C1 segment of cervical spinal cord (tissue), 14 donors: ENCODE measurements at regions not wholly inside any gene's neighbourhood (a gene's known extent, or its start where the extent isn't known, plus 50 kb on each side); places are given as distances from the start of the nearest gene placed in this dataset.

ENCODE experiments used
- DNase-seq, 14 donors: peaks; one replicate each; lab custom pipeline; 2025; lab: John Stamatoyannopoulos, UW

DNA sequence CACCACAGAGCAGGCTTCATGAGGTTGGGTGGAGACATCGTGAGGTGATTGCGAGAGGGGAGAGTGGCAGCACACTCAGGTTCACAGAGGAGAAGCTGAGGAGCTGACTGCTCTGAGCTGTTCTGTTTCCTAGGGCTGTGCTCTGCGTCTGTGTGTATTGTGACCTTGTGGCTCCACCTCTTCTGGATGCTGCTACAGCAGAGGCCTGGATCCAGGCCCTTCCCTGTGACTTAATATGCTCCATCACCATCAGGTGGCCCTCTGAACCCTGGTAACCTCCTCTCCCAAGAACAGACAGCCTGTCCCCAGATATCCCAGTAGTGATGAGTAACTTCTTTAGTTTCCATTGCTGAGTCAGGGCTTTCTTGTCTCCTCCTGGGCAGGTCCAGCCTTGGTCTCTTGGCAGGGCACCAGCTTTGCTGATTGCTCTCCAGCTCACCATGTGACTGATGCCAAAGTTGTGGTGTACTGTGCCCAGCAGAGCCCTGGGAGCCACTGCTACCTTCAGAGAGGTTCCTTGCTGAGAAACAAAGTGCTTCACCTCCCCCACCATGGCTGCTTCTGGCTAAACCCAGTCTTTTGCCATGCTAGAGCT is 212.8 kb upstream of the CHD1 start:
- DNase-seq, result no peak

DNA sequence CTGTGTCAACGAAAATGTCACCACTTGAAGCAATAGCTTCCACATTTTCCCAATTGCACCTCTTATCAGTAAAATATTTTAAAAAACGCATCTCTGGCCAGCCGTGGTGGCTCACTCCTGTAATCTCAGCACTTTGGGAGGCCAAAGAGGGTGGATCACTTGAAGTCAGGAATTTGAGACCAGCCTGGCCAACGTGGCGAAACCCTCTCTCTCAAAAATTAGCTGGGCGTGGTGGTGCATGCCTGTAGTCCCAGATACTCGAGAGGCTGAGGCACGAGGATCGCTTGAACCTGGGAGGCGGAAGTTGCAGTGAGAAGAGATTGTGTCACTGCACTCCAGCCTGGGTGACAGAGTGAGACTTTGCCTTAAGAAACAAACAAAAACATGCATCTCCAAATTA is 210.1 kb upstream of the CHD1 start:
- DNase-seq, result no peak

DNA sequence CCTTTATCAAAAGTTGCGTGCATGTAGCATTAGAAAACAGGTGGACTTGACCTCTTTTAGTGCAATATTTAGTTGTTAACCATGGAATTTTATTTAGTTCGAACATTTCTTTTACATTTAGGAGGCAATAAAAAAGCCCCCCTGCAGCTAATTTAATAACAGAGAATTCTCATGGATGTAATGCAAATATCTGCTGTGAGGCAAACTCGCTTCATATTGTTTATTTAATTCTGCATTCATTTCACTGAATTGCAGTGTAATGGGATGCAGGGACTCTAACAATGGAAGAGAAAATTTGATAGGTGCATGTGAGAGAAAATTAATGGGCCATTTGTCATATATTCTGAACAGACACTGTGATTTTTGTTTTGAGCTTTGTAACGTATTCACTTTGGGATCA is 205.1 kb upstream of the CHD1 start:
- no peak for DNase-seq

DNA sequence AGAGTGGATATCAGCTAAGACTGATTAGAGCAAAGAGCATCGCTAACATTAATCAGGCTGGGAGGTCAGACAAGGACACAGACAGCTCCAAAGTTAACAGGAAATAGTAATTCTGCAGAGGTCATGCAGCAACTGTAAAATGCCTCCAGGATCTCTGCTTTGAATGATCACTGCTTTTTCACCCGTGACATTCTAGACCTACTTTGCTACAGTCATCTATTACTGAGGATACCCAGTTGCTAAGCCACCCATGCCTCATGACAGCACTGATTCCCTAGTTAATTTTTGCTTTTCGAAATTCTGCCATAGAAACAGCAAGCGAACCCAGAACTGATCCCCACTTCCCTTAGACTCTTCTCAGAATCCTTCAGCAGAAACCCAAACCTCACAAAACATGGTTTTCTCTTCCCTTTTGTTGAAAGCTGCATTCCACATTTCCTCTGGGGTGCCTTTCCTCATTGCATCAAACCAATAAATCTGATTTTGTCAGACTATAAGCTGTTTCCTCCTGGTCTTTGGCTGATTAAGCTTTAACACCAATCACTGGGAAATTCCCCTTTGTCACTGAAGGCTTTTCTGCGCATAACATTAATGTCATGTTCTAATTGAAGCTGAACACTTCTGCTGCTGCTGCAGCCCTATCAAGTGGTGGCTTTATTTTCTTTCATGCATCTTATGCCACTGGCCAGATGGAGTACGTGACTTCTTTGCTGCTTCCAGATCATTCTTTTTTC is 201.1 kb upstream of the CHD1 start:
- no peak for DNase-seq

DNA sequence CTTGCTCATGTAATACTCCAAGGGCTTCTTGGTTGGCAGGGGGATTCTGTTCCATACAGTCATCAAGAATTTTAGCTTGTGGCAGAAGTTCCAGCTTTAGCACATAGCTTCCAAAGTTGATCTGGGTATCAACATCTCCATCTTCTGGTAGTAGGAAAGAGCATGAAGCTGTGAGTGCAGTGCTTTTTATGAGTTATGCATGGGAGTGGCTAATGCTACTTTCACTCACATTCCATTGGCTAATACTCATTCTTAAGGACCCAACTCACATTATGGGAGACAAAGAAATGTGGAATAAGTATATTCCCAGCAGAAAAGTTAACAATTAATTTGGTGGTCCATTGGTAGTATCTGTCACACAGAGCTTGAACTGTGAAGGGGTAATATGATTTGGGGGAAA is 194.2 kb upstream of the CHD1 start:
- no peak for DNase-seq

DNA sequence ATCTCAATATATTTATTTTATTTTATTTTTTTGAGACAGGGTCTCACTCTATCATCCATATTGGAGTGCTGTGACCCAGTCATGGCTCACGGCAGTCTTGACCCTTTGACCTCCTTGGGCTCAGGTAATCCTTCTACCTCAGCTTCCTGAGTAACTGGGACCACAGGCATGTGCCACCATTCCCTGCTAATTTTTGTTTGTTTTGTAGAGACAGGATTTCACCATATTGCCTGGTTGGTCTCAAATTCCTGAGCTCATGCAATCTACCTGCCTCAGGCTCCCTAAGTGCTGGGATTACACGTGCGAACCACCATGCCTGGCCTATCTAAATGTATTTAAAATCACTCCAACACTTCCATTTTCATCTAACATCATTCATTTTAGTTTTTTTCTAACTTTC is 190.5 kb upstream of the CHD1 start:
- DNase-seq, result no peak

DNA sequence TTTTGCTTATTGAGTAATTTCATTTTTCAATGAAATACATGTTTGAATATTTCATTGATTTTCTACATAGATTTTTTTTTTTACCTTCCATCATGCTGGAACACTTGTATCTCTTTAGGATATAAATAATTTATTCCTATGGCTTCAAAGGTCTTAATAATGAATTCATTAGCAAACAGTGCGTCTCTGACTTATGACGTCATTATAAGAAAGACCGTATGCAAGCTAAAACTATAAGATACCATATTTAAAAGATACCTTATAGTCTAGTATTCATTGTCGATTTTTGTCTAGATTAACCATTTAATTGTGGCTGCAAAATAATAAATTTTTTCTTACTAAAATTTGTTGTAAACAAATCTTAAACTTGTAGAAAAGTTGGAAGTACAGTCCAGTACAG is 187.7 kb upstream of the CHD1 start:
- no peak for DNase-seq

DNA sequence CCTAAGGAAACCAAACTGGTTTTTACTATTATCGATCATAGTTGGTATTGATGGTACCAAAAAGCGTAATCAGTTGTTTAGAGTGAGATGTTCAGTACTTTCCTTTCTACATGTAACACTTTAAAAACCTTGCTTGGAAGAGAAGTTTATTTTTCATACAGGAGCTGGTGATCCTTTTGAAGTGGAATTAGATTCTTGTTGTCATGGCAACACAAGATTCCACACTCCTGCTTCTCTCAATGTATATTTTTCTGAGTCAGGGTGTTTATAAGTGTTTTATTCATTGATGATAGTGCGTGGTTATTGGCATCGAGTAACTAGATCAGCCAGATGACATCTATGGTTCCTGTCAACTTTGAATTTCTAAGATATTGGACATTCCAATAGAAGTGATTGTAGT is 181.1 kb upstream of the CHD1 start:
- DNase-seq, result no peak

DNA sequence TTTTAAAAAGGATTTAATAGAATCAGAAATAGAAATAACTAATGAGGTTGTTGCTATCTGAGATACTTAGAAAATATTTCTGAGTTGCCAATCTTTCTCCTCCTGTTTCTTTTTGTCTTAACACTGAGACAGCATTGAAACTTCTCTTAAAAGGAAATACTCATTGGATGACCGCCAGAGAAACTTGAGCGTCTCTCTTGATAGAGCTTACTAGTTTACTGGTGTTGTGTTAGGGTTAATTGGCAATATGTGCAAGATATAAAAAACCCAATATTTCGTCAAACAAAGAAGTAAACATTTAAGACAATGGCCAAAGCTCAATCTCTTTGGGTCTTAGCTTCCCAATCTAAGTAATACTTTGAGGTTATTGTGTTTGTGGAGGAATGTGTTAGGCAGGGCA is 176.4 kb upstream of the CHD1 start:
- no peak for DNase-seq

DNA sequence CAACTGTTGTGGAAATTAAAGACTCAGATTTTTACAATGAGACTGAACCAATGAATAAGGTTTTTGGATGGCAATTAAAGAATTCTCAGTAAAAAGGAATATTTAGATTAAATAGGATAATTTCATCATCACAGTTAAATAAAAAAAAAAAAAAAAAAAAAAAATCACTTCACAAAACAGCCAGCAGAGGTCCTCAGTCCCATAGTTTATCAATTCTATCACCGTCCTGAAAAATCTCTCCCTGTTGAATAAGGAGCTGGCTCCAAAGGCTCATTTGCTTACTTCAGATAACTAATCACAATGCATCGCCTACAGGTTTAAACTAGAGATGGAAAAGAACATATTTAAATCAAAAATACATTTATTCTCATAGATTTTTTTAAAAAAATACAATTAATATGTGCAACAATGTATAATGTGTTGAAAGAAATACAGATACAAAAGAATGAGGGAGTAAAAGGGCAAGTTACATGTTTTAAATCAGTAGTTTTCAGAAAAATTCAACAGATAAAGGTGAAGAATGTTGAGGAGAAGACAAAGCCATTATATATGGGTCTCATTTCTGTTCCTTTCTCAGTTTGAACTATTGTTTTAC is 175.8 kb upstream of the CHD1 start:
- DNase-seq, result no peak

DNA sequence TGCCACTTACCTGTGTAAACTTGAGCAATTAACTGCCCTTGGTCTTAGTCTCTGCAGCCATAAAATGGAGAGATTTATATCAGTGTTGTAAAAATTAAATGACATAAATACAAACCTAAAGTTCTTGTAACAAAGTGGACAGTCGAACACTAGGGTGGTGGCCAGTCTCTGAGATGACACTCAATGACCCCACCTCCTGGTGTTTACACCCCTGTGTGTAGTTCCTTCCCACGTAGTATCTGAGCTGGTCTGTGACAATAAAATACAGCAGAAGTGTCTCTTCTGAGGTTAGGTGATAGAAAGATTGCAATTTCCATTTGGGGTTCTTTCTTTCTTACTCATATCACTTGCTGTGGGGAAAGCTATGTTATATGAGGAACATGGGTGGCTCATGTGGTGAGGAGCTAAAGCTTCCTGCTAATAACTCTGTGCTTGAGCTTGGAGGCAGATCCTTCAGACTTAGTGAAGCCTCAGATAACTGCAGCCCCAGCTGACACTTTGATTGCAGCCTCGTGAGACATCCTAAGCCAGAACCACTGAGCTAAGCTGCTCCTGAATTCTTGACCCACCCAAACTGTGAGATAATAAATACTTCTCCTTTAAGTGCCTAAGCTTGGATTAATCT is 173.4 kb upstream of the CHD1 start:
- DNase-seq, result no peak

DNA sequence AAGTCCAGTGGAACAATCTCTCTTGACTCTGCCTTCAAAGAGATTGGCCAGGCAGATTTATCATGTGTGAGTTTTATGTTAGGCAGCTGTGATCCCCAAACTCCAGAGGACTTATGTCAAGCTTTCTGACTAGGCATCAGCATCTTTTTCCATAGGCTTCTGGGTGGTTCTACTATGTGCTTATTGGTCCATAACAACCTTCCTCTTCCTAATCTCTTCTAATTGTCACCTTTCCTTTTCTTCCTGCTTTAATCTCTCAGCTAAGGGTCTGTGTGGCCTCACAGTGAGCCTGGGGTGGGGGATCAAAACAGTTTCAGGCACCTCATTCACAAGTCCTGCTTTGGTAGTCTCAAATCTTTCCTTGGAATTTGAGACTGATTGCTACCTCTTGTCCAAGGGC is 170.9 kb upstream of the CHD1 start:
- no peak for DNase-seq

DNA sequence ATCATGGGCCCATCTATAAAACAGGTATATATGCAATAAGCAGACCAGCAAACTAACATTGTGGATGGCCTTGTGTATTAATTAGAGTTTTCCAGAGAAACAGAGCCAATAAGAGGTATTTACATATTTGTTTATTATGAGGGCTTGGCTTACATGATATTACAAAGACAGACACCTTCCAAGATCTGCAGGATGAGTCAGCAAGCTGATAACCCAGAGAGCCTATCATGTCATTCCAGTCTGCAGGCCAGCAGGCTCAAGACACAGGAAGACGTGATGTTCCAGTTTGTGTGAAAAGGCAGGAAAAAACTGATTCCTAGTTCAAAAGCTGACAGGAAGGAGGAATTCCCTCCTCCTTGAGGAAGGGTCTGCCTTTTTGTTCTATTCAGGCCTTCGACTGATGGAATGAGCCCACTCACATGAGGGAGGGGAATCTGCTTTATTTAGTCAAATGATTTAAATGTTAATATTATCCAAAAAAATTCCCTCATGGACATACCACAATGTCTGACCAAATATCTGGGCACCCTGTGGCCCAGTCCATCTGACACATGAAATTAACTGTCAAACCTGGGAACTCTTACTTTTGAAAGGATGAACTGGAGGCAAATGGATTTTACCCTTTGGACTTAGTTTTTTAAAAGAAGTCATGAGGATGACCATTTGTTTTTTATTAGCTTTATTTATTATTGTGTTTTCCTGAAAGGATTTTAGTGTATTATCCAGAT is 161.2 kb upstream of the CHD1 start:
- DNase-seq, result no peak

DNA sequence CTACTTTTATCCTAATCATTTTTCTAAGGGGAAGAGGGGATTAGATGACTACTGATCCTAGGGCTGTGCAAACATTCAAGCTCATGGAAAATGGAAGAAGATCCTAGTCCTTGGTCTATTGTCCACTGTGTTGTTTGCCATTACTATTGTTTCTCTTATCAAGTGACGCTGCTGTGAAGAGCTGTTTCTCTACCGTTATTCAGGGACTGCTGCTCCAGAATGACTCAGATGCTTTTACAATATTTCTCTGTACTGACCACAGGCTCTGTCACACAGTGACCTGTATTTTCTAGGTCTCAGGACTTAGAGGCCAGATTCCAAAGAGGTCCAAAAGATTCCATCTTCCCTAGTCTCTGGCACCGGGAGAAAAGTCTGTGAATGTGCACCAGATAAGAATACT is 159.5 kb upstream of the CHD1 start:
- no peak for DNase-seq

DNA sequence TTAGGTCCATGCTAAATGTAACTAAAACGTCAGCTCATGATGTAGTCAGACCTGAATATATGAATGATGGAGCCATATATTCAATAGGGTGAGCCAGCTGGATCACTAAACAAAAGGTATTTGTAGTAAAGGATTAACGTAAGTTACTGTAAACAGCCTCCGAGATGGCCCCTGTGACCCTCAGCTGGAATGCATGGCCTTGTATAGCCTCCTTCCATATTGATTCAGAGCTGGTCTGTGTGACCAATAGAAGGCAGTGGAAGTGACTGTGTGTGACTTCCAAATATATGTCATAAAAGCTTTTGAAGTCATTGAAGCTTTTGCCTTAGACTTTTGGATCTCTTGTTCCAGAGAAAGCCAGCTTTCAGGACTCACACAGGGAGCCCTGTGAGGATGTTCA is 154.4 kb upstream of the CHD1 start:
- no peak for DNase-seq

DNA sequence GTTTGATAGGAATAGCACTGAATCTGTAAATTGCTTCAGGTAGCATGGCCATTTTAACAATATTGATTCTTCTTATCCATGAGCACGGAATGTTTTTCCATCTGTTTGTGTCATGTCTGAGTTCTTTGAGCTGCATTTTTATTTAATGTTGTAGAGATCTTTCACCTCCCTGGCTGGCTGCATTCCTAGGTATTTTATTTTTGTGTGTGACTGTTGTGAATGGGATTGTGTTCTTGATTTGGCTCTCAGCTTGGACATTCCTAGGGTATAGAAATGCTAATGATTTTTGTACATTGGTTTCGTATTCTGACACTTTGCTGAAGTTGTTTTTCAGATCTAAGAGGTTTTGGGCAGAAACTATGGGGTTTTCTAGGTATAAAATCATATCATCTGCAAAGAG is 152.9 kb upstream of the CHD1 start:
- DNase-seq, result no peak

DNA sequence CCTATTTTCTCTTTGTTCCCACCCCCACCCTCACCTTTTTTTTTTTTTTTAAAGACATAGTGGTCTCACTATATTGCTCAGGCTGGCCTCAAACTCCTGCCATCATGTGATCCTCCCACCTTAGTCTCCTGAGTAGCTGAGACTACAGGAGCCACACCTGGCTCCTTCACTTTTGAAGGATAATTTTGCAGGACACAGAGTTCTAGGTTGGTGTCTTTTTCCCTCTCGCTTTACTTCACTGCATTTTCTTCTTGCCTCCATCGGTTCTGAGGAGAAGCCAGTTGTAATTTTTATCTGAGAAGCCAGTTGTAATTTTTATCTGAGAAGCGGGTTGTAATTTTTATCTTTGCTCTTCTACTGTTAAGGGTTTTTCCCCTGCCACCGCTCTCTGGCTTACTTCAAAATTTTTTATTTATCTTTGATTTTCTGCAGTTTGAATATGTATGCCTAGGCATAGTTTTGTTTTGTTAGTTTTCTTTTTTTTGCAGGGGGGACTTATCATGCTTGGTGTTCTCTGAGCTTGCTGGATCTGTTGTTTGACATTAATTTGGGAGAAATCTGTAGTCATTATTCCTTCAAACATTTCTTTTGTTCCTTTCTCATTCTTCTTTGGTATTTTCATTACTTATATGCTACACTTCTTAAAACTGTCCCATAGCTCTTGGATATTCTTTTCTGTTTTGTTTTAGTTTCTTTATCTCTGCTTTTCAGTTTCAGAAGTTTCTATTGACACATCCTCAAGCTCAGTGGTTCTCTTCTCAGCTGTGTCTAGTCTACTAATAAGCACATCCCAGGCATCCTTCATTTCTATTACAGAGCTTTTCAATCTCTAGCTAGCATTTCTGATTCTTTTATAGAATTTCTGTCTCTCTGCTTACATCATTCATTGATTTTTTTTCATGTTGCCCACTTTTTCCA is 148.2 kb upstream of the CHD1 start:
- DNase-seq, result no peak

DNA sequence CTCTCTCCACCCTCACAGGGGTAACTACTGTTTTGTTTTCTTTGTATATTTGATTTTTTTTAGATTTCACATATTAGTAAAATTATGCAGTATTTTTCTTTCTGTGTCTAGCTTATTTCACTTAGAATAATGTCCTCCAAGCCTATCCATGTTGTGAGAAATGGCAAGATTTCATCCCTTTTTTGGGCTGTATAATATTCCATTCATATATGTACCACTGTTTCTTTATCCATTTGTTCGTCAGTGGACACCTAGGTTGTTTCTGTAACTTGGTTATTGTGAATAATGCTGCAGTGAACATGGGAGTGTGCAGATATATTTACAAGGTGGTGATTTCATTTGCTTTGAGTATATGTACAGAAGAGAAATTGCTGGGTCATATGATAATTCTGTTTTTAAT is 144.0 kb upstream of the CHD1 start:
- DNase-seq, result no peak

DNA sequence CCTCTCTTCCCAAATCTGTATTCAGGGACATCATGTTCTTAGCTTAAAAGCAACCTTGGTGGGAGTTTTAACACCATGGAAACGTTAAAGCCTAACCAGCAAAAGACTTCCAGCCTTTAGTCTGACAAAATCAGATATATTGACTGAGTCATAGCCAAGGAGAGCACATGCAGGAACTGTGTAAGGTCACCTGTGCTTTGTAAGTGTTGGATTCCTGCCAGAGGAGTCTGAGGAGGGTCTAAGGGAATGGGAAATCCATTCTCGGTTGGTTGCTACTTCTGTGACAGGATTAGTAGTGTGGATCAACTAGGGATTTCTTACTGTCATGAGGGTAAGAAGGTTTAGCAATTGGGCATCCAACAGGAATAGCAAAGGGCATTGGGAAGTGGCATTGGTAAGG is 142.0 kb upstream of the CHD1 start:
- DNase-seq, result no peak

DNA sequence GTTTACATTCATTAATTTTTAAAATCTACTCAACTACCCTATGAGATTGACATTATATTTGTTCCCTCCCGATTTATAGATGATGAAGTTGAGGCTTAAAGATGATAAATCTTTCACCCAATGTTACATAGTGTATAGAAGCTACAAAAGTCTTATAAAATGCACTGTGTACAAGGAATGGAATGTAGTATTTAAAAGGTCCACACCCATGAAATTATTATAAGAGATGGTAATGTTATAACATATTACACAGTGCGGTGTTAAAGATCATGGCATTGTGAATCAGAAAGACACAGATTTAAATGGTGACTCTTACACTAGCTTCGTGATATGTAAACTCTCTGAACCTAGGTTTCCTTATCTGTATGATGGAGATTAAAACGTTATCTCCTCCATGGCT is 141.6 kb upstream of the CHD1 start:
- no peak for DNase-seq

DNA sequence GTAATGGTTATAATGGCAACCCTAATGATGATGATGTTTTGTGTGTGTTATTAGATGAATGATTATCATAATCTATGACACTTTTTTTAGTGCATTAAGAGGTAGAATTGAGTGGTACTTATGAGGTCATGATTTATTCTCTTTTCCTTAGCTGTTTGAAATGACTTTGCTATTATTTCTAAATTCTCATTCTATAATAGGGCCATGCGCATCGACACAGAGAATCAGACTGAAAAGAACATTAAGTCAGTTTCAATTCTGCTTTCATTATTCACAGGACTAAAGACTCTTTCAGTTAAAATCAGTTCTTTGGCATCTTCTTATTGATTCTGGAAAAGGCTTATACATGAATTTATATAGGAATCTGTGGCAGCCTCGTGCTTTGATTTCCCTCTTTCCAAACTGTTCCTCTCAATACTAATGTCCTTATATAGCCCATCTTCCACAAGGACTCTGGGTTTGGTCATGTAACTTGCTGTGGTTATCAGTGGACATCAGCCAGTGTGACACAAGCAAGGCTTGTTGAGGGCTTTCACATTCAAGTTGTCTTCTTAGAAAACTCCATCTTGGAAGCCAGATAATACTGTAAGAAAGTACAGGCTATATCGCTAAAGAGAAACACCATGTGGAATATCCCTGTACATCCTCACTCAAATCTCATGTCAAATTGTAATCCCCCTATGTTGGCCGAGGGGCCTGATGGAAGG is 140.3 kb upstream of the CHD1 start:
- DNase-seq, result no peak
